GM23338 (cell line): ENCODE measurements at regions not wholly inside any gene's neighbourhood (a gene's known extent, or its start where the extent isn't known, plus 50 kb on each side); places are given as distances from the start of the nearest gene placed in this dataset.
"Not testable (repeated sequence)": the region's sequence is repeated elsewhere in the genome, so short reads cannot be mapped to it uniquely, and the experiment has no call there.

Experiments
- CREB1 ChIP-seq: fragments of 250-450 bp; sonication (Bioruptor Pico); IDR thresholded peaks from 2 replicates; pipeline ENCODE4 v1.5.0; 2020; ENCODE audit warnings: low read depth, mild to moderate bottlenecking, moderate library complexity
- CTCF ChIP-seq, 2 experiments: fragments of 200-600 bp in 1 of 2; sonication (generic) in 1 of 2; conservative IDR thresholded peaks; 2 replicates each; pipeline versions ENCODE4 v1.5.1 to v1.6.1; 2016 to 2017; ENCODE audit warnings: antibody characterized with exemption in 2 of 2, low read depth in 2 of 2, mild to moderate bottlenecking in 2 of 2, moderate library complexity in 1 of 2
- EZH2 ChIP-seq: fragments of 200-600 bp; sonication (generic); IDR thresholded peaks from one replicate; pipeline ENCODE4 v1.8.0; 2017; ENCODE audit warnings: antibody characterized with exemption, mild to moderate bottlenecking, low read depth; ENCODE audit not compliant: unreplicated experiment
- EZH2phosphoT487 ChIP-seq: fragments of 200-600 bp; sonication (generic); IDR thresholded peaks from one replicate; pipeline ENCODE4 v1.8.1; 2018; ENCODE audit warnings: antibody characterized with exemption; ENCODE audit not compliant: unreplicated experiment
- JUNB ChIP-seq: IDR thresholded peaks from one replicate; pipeline ENCODE4 v1.6.1; 2016; ENCODE audit warnings: antibody characterized with exemption; ENCODE audit not compliant: unreplicated experiment
- NANOG ChIP-seq: IDR thresholded peaks from 2 replicates; pipeline ENCODE4 v1.6.1; 2016; ENCODE audit warnings: antibody characterized with exemption, borderline replicate concordance
- POLR2AphosphoS5 ChIP-seq: IDR thresholded peaks from 2 replicates; pipeline ENCODE4 v1.6.1; 2016; ENCODE audit warnings: antibody characterized with exemption, low read depth
- REST ChIP-seq: IDR thresholded peaks from one replicate; pipeline ENCODE4 v1.6.1; 2018; ENCODE audit warnings: antibody characterized with exemption; ENCODE audit not compliant: unreplicated experiment
- ZNF331 ChIP-seq: fragments of 250-450 bp; sonication (Bioruptor Pico); IDR thresholded peaks from 2 replicates; pipeline ENCODE4 v1.5.0; 2020; ENCODE audit warnings: low read depth, mild to moderate bottlenecking, moderate library complexity
- ZNF462 ChIP-seq: fragments of 250-450 bp; sonication (Bioruptor Pico); IDR thresholded peaks from 2 replicates; pipeline ENCODE4 v1.5.0; 2020; ENCODE audit warnings: mild to moderate bottlenecking, moderate library complexity
- TF ChIP-seq, protein P1 (sequence below): IDR thresholded peaks from 2 replicates; pipeline ENCODE4 v1.6.1; 2016; ENCODE audit warnings: antibody characterized with exemption

GRCh38 chr9:61976318-61976717 is 786.5 kb downstream of the SPATA31A7 start:
- not testable (repeated sequence) for TF ChIP-seq EZH2; CTCF (conservative IDR thresholded peaks at IDR 0.05; ENCODE audit: low read depth in 2 of 2); EZH2phosphoT487; CREB1; REST; POLR2AphosphoS5; JUNB; NANOG; ZNF462 (CRISPR knock-in tag); ZNF331 (CRISPR knock-in tag)
- TF ChIP-seq, protein P1, sequence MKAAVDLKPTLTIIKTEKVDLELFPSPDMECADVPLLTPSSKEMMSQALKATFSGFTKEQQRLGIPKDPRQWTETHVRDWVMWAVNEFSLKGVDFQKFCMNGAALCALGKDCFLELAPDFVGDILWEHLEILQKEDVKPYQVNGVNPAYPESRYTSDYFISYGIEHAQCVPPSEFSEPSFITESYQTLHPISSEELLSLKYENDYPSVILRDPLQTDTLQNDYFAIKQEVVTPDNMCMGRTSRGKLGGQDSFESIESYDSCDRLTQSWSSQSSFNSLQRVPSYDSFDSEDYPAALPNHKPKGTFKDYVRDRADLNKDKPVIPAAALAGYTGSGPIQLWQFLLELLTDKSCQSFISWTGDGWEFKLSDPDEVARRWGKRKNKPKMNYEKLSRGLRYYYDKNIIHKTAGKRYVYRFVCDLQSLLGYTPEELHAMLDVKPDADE: not testable (repeated sequence)
